ENCODE measurements at regions not wholly inside any gene's neighbourhood (a gene's known extent, or its start where the extent isn't known, plus 50 kb on each side); places are given as distances from the start of the nearest gene placed in this dataset.

GRCh38 chr10:10935032-10935431, 82.6 kb upstream of the CELF2 start:
- no peaks in the 10 kb centered on the region for H3K27me3 ChIP-seq (replicated peaks; ENCODE audit: control insufficient read depth, insufficient read depth, low read length)
- no peaks in the 10 kb centered on the region for H3K4me1 ChIP-seq (ENCODE audit: control insufficient read depth, insufficient read depth, low read length)
- no peak overlapping the region for H3K9ac ChIP-seq (ENCODE audit: low read length)
- no peak for DNase-seq (ENCODE audit: low read depth)
- no peak overlapping the region for H3K4me3 ChIP-seq (ENCODE audit: low read length)
- no peaks in the 10 kb centered on the region for H3K36me3 ChIP-seq (ENCODE audit: control insufficient read depth, insufficient read depth, low read length, severe bottlenecking)
- no peaks in the 10 kb centered on the region for H3K9me3 ChIP-seq (ENCODE audit: control insufficient read depth, low read length)

- Histone ChIP-seq H3K27me3 (replicated peaks; ENCODE audit: control insufficient read depth, insufficient read depth, low read length) (no peaks in the 10 kb centered on the region), H3K9me3 (ENCODE audit: control insufficient read depth, low read length) (no peaks in the 10 kb centered on the region), H3K4me1 (ENCODE audit: control insufficient read depth, insufficient read depth, low read length) (peaks cover 11% of the 10 kb centered on the region), H3K36me3 (ENCODE audit: control insufficient read depth, insufficient read depth, low read length, severe bottlenecking) (no peaks in the 10 kb centered on the region), H3K4me3 (ENCODE audit: low read length) (no peak overlapping the region), H3K9ac (ENCODE audit: low read length) (no peak overlapping the region)
- DNase-seq (ENCODE audit: low read depth) = no peak
Measured at GRCh38 chr10:10938676-10939075, 79.0 kb upstream of the CELF2 start.

GRCh38 chr10:10941127-10941730, 76.4 kb upstream of the CELF2 start:
- Histone ChIP-seq H3K36me3 (ENCODE audit: control insufficient read depth, insufficient read depth, low read length, severe bottlenecking) (no peaks in the 10 kb centered on the region), H3K4me1 (ENCODE audit: control insufficient read depth, insufficient read depth, low read length) (peaks cover 11% of the 10 kb centered on the region), H3K9me3 (ENCODE audit: control insufficient read depth, low read length) (no peaks in the 10 kb centered on the region), H3K9ac (ENCODE audit: low read length) (peak overlapping the region; percentile 47), H3K27me3 (replicated peaks; ENCODE audit: control insufficient read depth, insufficient read depth, low read length) (no peaks in the 10 kb centered on the region), H3K4me3 (ENCODE audit: low read length) (no peak overlapping the region)
- DNase-seq (ENCODE audit: low read depth) = no peak

GRCh38 chr10:10942441-10942840, 75.2 kb upstream of the CELF2 start:
- Histone ChIP-seq H3K9me3 (ENCODE audit: control insufficient read depth, low read length) (no peaks in the 10 kb centered on the region), H3K9ac (ENCODE audit: low read length) (no peak overlapping the region), H3K27me3 (replicated peaks; ENCODE audit: control insufficient read depth, insufficient read depth, low read length) (no peaks in the 10 kb centered on the region), H3K36me3 (ENCODE audit: control insufficient read depth, insufficient read depth, low read length, severe bottlenecking) (no peaks in the 10 kb centered on the region), H3K4me1 (ENCODE audit: control insufficient read depth, insufficient read depth, low read length) (peaks cover 11% of the 10 kb centered on the region), H3K4me3 (ENCODE audit: low read length) (no peak overlapping the region)
- DNase-seq (ENCODE audit: low read depth) = no peak

- Histone ChIP-seq H3K27me3 (replicated peaks; ENCODE audit: control insufficient read depth, insufficient read depth, low read length) (no peaks in the 10 kb centered on the region), H3K9ac (ENCODE audit: low read length) (no peak overlapping the region), H3K36me3 (ENCODE audit: control insufficient read depth, insufficient read depth, low read length, severe bottlenecking) (no peaks in the 10 kb centered on the region), H3K4me1 (ENCODE audit: control insufficient read depth, insufficient read depth, low read length) (peaks cover 1% of the 10 kb centered on the region), H3K9me3 (ENCODE audit: control insufficient read depth, low read length) (no peaks in the 10 kb centered on the region), H3K4me3 (ENCODE audit: low read length) (no peak overlapping the region)
- no peak for DNase-seq (ENCODE audit: low read depth)
Measured at GRCh38 chr10:10946081-10946480, 71.6 kb upstream of the CELF2 start.

GRCh38 chr10:10946801-10947200, 70.9 kb upstream of the CELF2 start:
- Histone ChIP-seq H3K9ac (ENCODE audit: low read length) (no peak overlapping the region), H3K4me1 (ENCODE audit: control insufficient read depth, insufficient read depth, low read length) (no peaks in the 10 kb centered on the region), H3K9me3 (ENCODE audit: control insufficient read depth, low read length) (no peaks in the 10 kb centered on the region), H3K36me3 (ENCODE audit: control insufficient read depth, insufficient read depth, low read length, severe bottlenecking) (no peaks in the 10 kb centered on the region), H3K27me3 (replicated peaks; ENCODE audit: control insufficient read depth, insufficient read depth, low read length) (no peaks in the 10 kb centered on the region), H3K4me3 (ENCODE audit: low read length) (no peak overlapping the region)
- no peak for DNase-seq (ENCODE audit: low read depth)

- Histone ChIP-seq H3K4me1 (ENCODE audit: control insufficient read depth, insufficient read depth, low read length) (no peaks in the 10 kb centered on the region), H3K36me3 (ENCODE audit: control insufficient read depth, insufficient read depth, low read length, severe bottlenecking) (no peaks in the 10 kb centered on the region), H3K4me3 (ENCODE audit: low read length) (no peak overlapping the region), H3K27me3 (replicated peaks; ENCODE audit: control insufficient read depth, insufficient read depth, low read length) (no peaks in the 10 kb centered on the region), H3K9me3 (ENCODE audit: control insufficient read depth, low read length) (no peaks in the 10 kb centered on the region), H3K9ac (ENCODE audit: low read length) (no peak overlapping the region)
- DNase-seq (ENCODE audit: low read depth) = no peak
Measured at GRCh38 chr10:10951675-10952074, 66.0 kb upstream of the CELF2 start.

GRCh38 chr10:10952800-10953199, 64.9 kb upstream of the CELF2 start:
- DNase-seq (ENCODE audit: low read depth) = no peak
- Histone ChIP-seq H3K36me3 (ENCODE audit: control insufficient read depth, insufficient read depth, low read length, severe bottlenecking) (no peaks in the 10 kb centered on the region), H3K4me3 (ENCODE audit: low read length) (no peak overlapping the region), H3K27me3 (replicated peaks; ENCODE audit: control insufficient read depth, insufficient read depth, low read length) (no peaks in the 10 kb centered on the region), H3K9me3 (ENCODE audit: control insufficient read depth, low read length) (no peaks in the 10 kb centered on the region), H3K9ac (ENCODE audit: low read length) (no peak overlapping the region), H3K4me1 (ENCODE audit: control insufficient read depth, insufficient read depth, low read length) (peaks cover 3% of the 10 kb centered on the region)

- no peak for DNase-seq (ENCODE audit: low read depth)
- Histone ChIP-seq H3K9me3 (ENCODE audit: control insufficient read depth, low read length) (no peaks in the 10 kb centered on the region), H3K27me3 (replicated peaks; ENCODE audit: control insufficient read depth, insufficient read depth, low read length) (no peaks in the 10 kb centered on the region)
Measured at GRCh38 chr10:10956681-10957542, 60.8 kb upstream of the CELF2 start.

GRCh38 chr10:10958041-10958440, 59.6 kb upstream of the CELF2 start:
- Histone ChIP-seq H3K4me1 (ENCODE audit: control insufficient read depth, insufficient read depth, low read length) (peaks cover 5% of the 10 kb centered on the region), H3K4me3 (ENCODE audit: low read length) (no peak overlapping the region)

More at GRCh38 chr10:10956681-10957542, 60.8 kb upstream of the CELF2 start:
- Histone ChIP-seq H3K4me1 (ENCODE audit: control insufficient read depth, insufficient read depth, low read length) (peaks cover 5% of the 10 kb centered on the region), H3K36me3 (ENCODE audit: control insufficient read depth, insufficient read depth, low read length, severe bottlenecking) (no peaks in the 10 kb centered on the region), H3K9ac (ENCODE audit: low read length) (no peak overlapping the region), H3K4me3 (ENCODE audit: low read length) (no peak overlapping the region)

GRCh38 chr10:10959666-10960065, 58.0 kb upstream of the CELF2 start:
- H3K9ac ChIP-seq (ENCODE audit: low read length) = no peak overlapping the region
- no peaks in the 10 kb centered on the region for H3K9me3 ChIP-seq (ENCODE audit: control insufficient read depth, low read length)
- H3K4me3 ChIP-seq (ENCODE audit: low read length) = no peak overlapping the region
- H3K27me3 ChIP-seq (replicated peaks; ENCODE audit: control insufficient read depth, insufficient read depth, low read length) = no peaks in the 10 kb centered on the region
- peaks cover 5% of the 10 kb centered on the region for H3K4me1 ChIP-seq (ENCODE audit: control insufficient read depth, insufficient read depth, low read length)
- no peaks in the 10 kb centered on the region for H3K36me3 ChIP-seq (ENCODE audit: control insufficient read depth, insufficient read depth, low read length, severe bottlenecking)
- no peak for DNase-seq (ENCODE audit: low read depth)

More at GRCh38 chr10:10958041-10958440, 59.6 kb upstream of the CELF2 start:
- Histone ChIP-seq H3K9me3 (ENCODE audit: control insufficient read depth, low read length) (no peaks in the 10 kb centered on the region), H3K27me3 (replicated peaks; ENCODE audit: control insufficient read depth, insufficient read depth, low read length) (no peaks in the 10 kb centered on the region), H3K9ac (ENCODE audit: low read length) (no peak overlapping the region), H3K36me3 (ENCODE audit: control insufficient read depth, insufficient read depth, low read length, severe bottlenecking) (no peaks in the 10 kb centered on the region)
- no peak for DNase-seq (ENCODE audit: low read depth)
